ENCODE measurements at regions not wholly inside any gene's neighbourhood (a gene's known extent, or its start where the extent isn't known, plus 50 kb on each side); places are given as distances from the start of the nearest gene placed in this dataset.

DNA sequence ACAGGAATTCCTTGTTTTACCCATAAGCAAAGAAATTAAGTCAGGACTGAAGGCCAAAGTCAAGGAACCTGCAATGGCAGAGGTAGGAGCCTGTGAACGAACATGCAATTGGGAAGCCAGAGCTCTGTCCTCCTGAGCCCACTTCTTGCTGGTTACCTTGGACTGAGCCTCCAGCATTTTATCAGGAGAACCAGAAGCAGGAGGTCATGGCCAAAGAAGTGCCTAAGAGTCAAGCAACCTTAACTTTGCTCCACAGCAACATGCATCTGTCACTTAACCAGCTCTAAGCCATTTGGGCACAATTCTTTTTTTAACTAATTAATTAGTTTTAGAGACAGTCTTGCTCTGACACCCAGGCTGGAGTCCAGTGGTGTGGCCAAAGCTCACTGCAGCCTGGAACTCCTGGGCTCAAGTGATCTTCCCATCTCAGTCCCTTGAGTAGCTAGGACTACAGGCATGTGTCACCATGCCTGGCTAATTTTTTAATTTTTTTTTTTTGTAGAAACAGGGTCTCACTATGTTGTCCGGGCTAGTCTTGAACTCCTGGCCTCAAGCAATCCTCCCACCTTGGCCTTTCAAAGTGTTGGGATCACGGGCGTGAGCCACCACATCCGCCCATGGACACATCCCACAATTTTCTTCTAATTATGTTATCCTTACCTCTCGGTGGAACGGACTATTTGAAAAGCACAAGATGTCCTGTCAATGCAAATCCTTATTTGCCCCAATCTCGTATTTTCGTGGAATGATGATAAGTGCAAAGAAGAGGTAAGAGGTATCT lies 334.2 kb downstream of the CD83 start (continued):
- TF ChIP-seq, protein P1, sequence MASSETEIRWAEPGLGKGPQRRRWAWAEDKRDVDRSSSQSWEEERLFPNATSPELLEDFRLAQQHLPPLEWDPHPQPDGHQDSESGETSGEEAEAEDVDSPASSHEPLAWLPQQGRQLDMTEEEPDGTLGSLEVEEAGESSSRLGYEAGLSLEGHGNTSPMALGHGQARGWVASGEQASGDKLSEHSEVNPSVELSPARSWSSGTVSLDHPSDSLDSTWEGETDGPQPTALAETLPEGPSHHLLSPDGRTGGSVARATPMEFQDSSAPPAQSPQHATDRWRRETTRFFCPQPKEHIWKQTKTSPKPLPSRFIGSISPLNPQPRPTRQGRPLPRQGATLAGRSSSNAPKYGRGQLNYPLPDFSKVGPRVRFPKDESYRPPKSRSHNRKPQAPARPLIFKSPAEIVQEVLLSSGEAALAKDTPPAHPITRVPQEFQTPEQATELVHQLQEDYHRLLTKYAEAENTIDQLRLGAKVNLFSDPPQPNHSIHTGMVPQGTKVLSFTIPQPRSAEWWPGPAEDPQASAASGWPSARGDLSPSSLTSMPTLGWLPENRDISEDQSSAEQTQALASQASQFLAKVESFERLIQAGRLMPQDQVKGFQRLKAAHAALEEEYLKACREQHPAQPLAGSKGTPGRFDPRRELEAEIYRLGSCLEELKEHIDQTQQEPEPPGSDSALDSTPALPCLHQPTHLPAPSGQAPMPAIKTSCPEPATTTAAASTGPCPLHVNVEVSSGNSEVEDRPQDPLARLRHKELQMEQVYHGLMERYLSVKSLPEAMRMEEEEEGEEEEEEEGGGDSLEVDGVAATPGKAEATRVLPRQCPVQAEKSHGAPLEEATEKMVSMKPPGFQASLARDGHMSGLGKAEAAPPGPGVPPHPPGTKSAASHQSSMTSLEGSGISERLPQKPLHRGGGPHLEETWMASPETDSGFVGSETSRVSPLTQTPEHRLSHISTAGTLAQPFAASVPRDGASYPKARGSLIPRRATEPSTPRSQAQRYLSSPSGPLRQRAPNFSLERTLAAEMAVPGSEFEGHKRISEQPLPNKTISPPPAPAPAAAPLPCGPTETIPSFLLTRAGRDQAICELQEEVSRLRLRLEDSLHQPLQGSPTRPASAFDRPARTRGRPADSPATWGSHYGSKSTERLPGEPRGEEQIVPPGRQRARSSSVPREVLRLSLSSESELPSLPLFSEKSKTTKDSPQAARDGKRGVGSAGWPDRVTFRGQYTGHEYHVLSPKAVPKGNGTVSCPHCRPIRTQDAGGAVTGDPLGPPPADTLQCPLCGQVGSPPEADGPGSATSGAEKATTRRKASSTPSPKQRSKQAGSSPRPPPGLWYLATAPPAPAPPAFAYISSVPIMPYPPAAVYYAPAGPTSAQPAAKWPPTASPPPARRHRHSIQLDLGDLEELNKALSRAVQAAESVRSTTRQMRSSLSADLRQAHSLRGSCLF (CRISPR knock-in tag; IDR thresholded peaks at IDR 0.05; ENCODE audit: borderline replicate concordance) = no peak
- no peak for TF ChIP-seq RAD51 (IDR thresholded peaks at IDR 0.05; ENCODE audit: borderline replicate concordance)

DNA sequence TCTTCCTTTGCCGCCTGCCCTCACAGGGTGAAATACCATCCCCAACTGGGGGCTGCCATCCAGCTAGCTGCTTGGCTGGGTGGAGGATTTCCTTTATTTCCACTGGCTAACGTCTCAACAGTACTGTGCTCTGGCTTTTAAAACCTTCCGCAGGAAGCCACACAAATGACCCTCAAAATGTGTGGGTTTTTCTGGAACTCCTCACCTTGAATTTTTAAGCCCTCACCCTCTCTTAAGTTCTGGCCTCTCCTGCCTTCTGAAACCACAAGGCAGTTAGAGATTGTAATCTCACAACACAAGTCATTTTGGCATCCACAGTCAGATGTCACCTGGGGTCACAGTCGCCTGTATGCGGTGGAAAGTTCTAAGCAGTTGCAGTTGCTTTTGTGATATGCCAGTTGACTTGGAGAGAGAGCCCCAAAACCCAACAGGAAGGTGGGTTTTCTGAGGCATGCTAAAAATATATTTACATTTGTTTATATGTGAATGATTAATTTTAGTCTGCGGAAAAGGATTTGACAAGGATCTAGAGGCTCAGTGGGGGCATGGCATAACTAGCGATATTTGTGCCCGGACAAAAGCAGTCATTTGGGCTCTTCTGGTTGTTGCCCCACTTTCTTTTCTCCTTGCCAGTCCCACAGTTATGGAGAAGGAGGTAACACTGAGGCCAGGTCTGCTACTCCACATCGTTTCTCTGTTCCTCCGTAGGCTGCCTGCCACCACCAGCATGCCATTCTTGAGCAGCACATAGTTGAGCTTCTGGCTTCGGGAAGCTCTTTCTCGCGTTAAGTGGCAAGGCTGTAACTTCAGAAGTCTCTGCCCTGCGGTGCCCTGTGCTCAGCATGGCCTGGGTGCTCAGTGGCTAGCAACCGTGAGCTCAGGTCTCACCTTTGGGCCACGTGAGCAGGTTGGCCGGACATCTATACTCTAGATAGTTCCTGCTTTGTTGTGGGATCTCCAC lies 335.3 kb downstream of the CD83 start:
- no peak overlapping the region for H3K9ac ChIP-seq (ENCODE audit: insufficient read depth, low read depth, low read length)
- no peaks in the 10 kb centered on the region for H4K20me1 ChIP-seq (ENCODE audit: insufficient read depth, low read length)
- CTCF ChIA-PET (ENCODE audit: low intra/inter-chr PET ratio, low total read pairs) = no interaction called here
- no TSS peak for BruUV-seq (replicated peaks)
- H3K4me3 ChIP-seq (replicated peaks in 1 of 3; ENCODE audit: insufficient read depth in 1 of 3, low read depth in 2 of 3, low read length in 3 of 3) = no peak overlapping the region
- no peaks in the 10 kb centered on the region for H3K36me3 ChIP-seq (replicated peaks in 1 of 2; ENCODE audit: control insufficient read depth in 1 of 2, insufficient read depth in 2 of 2, low read length in 2 of 2)
- DNase-seq (ENCODE audit: low spot score) (no peak), FAIRE-seq (no peak), ATAC-seq (no peak)
- intact Hi-C loops (cut with micrococcal nuclease; ENCODE audit: unreplicated experiment) = no loop called here
- H3K27me3 ChIP-seq (ENCODE audit: control insufficient read depth in 1 of 2, insufficient read depth in 2 of 2, low read length in 2 of 2) = peaks cover 1 to 3% of the 10 kb centered on the region in 2 experiments; a peak in 2 of 5 replicates
- H2AFZ ChIP-seq (ENCODE audit: low read length) = no peak overlapping the region
- no peaks in the 10 kb centered on the region for H3K4me1 ChIP-seq (ENCODE audit: insufficient read depth, low read length)
- WGBS (ENCODE audit: low lambda C conversion rate) = 59% methylated on average over 17 of the region's 17 CpGs
- H3K9me3 ChIP-seq (ENCODE audit: low read length) = no peaks in the 10 kb centered on the region
- POLR2A ChIA-PET = no interaction called here
- no peaks in the 10 kb centered on the region for H3K79me2 ChIP-seq (ENCODE audit: insufficient read depth, low read length)
- no peak overlapping the region for H3K4me2 ChIP-seq (ENCODE audit: low read depth, low read length)
- in situ Hi-C loops (cut with HindIII; ENCODE audit: extremely low pct_ligation_motif_present, low pct_unique_long_range_greater_than_20kb) = no loop called here
- no peak overlapping the region for H3K27ac ChIP-seq (ENCODE audit: extremely low read length, insufficient read depth, low read length)
- TF ChIP-seq HNRNPLL (IDR thresholded peaks at IDR 0.05; ENCODE audit: low read depth, low read length, poor library complexity, severe bottlenecking) = no peak
- no peak for TF ChIP-seq RFX3 (CRISPR knock-in tag; IDR thresholded peaks at IDR 0.05)

All from HepG2 (cell line).